GM13977 (cell line): ENCODE measurements at regions not wholly inside any gene's neighbourhood (a gene's known extent, or its start where the extent isn't known, plus 50 kb on each side); places are given as distances from the start of the nearest gene placed in this dataset.

Experiments used
- DNase-seq: peaks from one replicate; pipeline ENCODE4 v3.0.0; 2012; ENCODE audit warnings: low spot score
- in situ Hi-C: fragments of 300-500 bp; cut with MboI; formaldehyde crosslinking; loops from one replicate; pipeline ENCODE4 v1.12.0; 2022; ENCODE audit warnings: low sequenced_read_pairs, low pct_unique_long_range_greater_than_20kb, mixed read lengths, inconsistent platforms; ENCODE audit not compliant: unreplicated experiment
- TF ChIP-seq, protein P1 (sequence below): IDR thresholded peaks from 2 replicates; pipeline ENCODE4 v1.5.1; 2012; ENCODE audit warnings: mild to moderate bottlenecking, control low read depth; ENCODE audit not compliant: insufficient read depth; ENCODE audit errors: extremely low read depth, missing control alignments

DNA sequence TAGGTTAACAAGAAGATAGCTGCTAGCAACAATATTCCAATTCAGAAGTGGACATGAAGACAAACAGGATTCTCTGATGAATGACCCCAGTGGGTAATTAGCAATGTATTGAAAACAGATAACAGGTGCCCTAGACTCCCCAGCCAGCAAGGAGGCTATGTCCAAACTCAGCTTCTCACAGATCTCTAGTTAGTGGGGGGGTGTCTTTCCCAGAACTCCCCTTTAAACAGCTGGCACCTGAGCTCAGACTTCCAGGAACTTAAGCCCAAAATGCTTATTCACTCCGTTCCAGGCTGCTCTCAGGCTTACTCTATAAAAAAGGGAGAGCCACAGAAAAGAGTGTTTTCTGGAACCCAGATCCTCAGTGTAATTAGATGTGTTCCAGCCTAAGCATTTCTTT is 423.0 kb upstream of the THBS1 start:
- DNase-seq = no peak
- TF ChIP-seq, protein P1, sequence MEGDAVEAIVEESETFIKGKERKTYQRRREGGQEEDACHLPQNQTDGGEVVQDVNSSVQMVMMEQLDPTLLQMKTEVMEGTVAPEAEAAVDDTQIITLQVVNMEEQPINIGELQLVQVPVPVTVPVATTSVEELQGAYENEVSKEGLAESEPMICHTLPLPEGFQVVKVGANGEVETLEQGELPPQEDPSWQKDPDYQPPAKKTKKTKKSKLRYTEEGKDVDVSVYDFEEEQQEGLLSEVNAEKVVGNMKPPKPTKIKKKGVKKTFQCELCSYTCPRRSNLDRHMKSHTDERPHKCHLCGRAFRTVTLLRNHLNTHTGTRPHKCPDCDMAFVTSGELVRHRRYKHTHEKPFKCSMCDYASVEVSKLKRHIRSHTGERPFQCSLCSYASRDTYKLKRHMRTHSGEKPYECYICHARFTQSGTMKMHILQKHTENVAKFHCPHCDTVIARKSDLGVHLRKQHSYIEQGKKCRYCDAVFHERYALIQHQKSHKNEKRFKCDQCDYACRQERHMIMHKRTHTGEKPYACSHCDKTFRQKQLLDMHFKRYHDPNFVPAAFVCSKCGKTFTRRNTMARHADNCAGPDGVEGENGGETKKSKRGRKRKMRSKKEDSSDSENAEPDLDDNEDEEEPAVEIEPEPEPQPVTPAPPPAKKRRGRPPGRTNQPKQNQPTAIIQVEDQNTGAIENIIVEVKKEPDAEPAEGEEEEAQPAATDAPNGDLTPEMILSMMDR = no peak
- in situ Hi-C loops = no loop called here

DNA sequence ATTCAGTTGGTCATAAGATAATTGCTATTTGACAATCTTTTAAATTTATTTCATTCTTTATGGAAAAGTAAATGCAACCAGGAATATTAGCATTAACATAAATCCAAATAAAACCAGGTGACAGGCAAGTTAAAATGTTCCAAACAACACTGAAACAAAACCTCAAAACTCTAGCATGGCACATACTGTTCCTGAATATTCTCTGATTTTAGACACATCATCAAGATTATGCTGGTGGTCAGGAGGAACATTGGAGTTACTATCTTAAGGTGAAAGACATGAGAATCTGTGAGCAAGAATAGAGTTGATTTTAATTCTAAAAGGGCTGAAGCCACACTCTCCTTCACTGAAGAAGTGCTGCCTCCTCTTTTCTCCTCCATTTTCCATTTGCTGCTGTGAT is 421.0 kb upstream of the THBS1 start:
- in situ Hi-C loops = no loop called here
- DNase-seq = no peak
- TF ChIP-seq, protein P1 = no peak

DNA sequence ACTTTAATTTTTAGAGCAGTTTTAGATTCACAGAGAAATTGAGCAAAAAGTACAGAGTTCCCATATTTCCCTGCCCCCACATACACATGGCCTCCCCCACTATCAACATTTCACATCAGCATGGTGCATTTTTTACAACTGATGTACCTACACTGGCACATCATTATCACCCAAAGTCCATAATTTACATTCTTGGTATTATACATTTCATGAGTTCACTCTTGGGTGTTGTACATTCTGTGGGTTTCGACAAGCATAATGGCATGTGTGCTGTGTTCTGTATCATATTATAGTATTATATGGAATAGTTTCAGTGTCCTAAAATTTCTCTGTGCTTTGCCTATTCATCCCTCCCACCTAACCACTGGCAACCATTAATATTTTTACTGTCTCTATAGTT is 419.8 kb upstream of the THBS1 start:
- TF ChIP-seq, protein P1 = no peak
- no peak for DNase-seq
- in situ Hi-C loops = no loop called here

- TF ChIP-seq, protein P1 = no peak
- in situ Hi-C loops = no loop called here
- no peak for DNase-seq
Observed at GRCh38 chr15:39165020-39165706, 415.7 kb upstream of the THBS1 start.

DNA sequence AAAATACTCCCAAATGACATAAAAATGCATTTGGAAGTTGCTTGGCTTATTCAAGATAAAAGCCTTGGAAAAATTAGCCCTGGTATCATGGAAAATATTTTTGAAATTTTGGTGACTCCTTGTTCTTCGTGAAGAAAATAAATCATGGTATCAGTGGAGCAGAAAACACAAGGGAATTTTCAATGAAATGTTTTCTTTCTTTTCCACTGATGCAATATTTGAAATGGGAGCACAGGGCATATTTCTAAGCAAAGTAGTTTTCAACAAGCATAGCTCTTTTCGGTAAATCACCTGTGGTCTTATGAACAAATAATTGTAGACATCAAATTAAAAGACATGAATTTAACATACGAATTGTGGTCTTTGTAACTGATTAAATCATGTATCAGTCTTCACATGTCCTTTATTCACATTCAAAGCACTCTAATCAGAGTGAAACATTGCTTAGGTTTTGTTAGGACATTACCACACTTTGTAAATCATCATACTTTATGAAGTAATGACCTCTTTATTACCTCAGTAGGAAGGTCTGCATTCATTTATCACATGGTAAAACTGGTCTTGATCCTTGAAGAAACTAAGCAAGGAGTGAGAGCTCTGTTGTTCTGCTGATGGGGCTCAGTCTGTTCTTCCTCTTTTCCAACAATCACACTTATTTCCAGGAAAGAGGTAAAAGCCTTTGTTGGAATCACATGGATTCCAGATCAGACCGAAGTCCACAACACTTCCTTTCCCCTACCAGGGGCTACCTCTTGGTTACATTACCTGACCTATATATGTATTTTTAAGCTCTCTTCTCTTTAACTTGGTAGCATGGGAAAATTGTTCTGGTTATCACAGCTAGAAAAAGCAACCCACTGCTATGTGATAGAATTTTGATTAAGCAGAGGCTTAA is 413.5 kb upstream of the THBS1 start:
- DNase-seq = no peak
- TF ChIP-seq, protein P1 = no peak
- in situ Hi-C loops = no loop called here

GRCh38 chr15:39171944-39172368 is 408.9 kb upstream of the THBS1 start:
- in situ Hi-C loops = no loop called here
- DNase-seq = no peak
- TF ChIP-seq, protein P1 = peak; percentile 25
